Prostate gland (tissue), 2 donors: ENCODE measurements at regions not wholly inside any gene's neighbourhood (a gene's known extent, or its start where the extent isn't known, plus 50 kb on each side); places are given as distances from the start of the nearest gene placed in this dataset.

ENCODE experiments used
- CTCF ChIP-seq, 4 experiments: fragments of 200-600 bp in 2 of 4; fragments of 450-650 bp in 2 of 4; sonication (generic) in 2 of 4; IDR thresholded peaks; 1 replicate in 3 of 4; 2 replicates in 1 of 4; pipeline ENCODE4 v1.5.1; 2016 to 2019; ENCODE audit warnings: antibody characterized with exemption in 4 of 4, mild to moderate bottlenecking in 2 of 4, moderate library complexity in 2 of 4
- POLR2A ChIP-seq: fragments of 450-650 bp; IDR thresholded peaks from one replicate; pipeline ENCODE4 v1.6.1; 2016; ENCODE audit warnings: antibody characterized with exemption, mild to moderate bottlenecking

- TF ChIP-seq CTCF (IDR thresholded peaks at IDR 0.05) (no peak), POLR2A (no peak)
Observed at GRCh38 chr4:45119376-45119775, 393.0 kb upstream of the GNPDA2 start.
